ENCODE measurements at regions not wholly inside any gene's neighbourhood (a gene's known extent, or its start where the extent isn't known, plus 50 kb on each side); places are given as distances from the start of the nearest gene placed in this dataset.
A peak's percentile ranks its signal among the peaks of the same experiment; 100 is the strongest.

DNA sequence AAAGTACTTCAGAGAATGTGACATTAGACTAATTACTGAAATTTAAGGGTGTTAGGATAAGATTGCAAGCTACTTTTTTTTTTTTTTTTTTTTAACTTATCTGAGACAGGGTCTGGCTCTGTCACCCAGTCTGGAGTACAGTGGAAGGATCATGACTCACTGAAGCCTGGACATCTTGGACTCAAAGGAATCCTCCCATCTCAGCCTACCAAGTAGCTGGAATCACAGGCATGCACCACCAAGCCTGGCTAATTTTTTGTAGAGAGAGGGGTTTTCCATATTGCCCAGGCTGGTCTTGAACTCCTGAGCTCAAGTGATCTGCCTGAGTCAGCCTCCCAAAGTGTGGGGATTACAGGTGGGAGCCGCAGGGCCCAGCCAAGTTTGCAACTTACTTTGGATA, 1246.0 kb upstream of the ZEB2 start:
- no peak overlapping the region for H3K27ac ChIP-seq (ENCODE audit: low read length)
- H4K20me1 ChIP-seq (ENCODE audit: low read length) = no peaks in the 10 kb centered on the region
- H3K9ac ChIP-seq (ENCODE audit: low read length) = no peak overlapping the region
- no peaks in the 10 kb centered on the region for H3K36me3 ChIP-seq (ENCODE audit: low read depth, low read length)
- no peaks in the 10 kb centered on the region for H3K79me2 ChIP-seq (ENCODE audit: low read length)
- no peaks in the 10 kb centered on the region for H3K9me2 ChIP-seq (replicated peaks; ENCODE audit: low read length)
- H3K4me2 ChIP-seq (ENCODE audit: low read length) = no peak overlapping the region
- no TSS peak for BruUV-seq (replicated peaks)
- ATAC-seq (no peak), DNase-seq (no peak)
- no peaks in the 10 kb centered on the region for H3F3A ChIP-seq (ENCODE audit: low read length, unreplicated experiment)
- H3K27me3 ChIP-seq (ENCODE audit: low read length) = no peaks in the 10 kb centered on the region
- no peak overlapping the region for H2AFZ ChIP-seq (ENCODE audit: low read length)
- H3K4me1 ChIP-seq (ENCODE audit: insufficient read depth, low read length) = peaks cover 10% of the 10 kb centered on the region
- H3K4me3 ChIP-seq (ENCODE audit: low read length) = no peak overlapping the region
- H3K9me3 ChIP-seq (ENCODE audit: low read length) = no peaks in the 10 kb centered on the region
- intact Hi-C loops (cut with micrococcal nuclease) = no loop called here
- CTCF ChIA-PET = no interaction called here
- POLR2A ChIA-PET (ENCODE audit: unreplicated experiment) = no interaction called here
- TF ChIP-seq EZH2phosphoT487 (IDR thresholded peaks at IDR 0.05; ENCODE audit: borderline replicate concordance, low read length) = no peak
- TF ChIP-seq CTCF (conservative IDR thresholded peaks at IDR 0.05; ENCODE audit: low read depth, low read length) = no peak
- TF ChIP-seq EZH2 (IDR thresholded peaks at IDR 0.05; ENCODE audit: low read length, unreplicated experiment) = no peak

DNA sequence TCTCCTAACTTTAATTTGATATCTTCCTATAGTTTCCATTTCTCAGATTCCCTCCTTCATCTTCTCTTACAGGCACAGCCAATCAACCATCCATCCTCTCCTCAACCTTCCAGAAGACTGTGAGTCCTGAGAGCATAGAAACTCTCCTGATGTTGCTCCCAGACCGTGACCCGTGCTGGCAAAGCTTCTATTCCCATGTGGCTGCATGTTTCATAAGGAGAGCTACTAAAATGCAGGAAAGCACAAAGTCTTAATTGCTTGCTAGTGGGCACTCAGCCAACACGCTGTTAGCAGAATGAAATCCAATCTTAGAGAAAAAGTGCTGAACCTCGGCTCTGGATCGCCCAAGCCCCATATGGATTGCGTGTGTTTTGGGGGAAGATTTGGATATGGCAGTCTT, 1244.7 kb upstream of the ZEB2 start:
- Histone ChIP-seq H2AFZ (ENCODE audit: low read length) (no peak overlapping the region), H3K4me1 (ENCODE audit: insufficient read depth, low read length) (peaks cover 19% of the 10 kb centered on the region), H3K27me3 (ENCODE audit: low read length) (no peaks in the 10 kb centered on the region), H4K20me1 (ENCODE audit: low read length) (no peaks in the 10 kb centered on the region), H3K79me2 (ENCODE audit: low read length) (no peaks in the 10 kb centered on the region), H3K4me3 (ENCODE audit: low read length) (no peak overlapping the region), H3K9me2 (replicated peaks; ENCODE audit: low read length) (no peaks in the 10 kb centered on the region), H3K27ac (ENCODE audit: low read length) (no peak overlapping the region), H3K9me3 (ENCODE audit: low read length) (no peaks in the 10 kb centered on the region), H3K9ac (ENCODE audit: low read length) (no peak overlapping the region), H3F3A (ENCODE audit: low read length, unreplicated experiment) (no peaks in the 10 kb centered on the region), H3K4me2 (ENCODE audit: low read length) (no peak overlapping the region), H3K36me3 (ENCODE audit: low read depth, low read length) (no peaks in the 10 kb centered on the region)
- TF ChIP-seq EZH2 (IDR thresholded peaks at IDR 0.05; ENCODE audit: low read length, unreplicated experiment) (no peak), EZH2phosphoT487 (IDR thresholded peaks at IDR 0.05; ENCODE audit: borderline replicate concordance, low read length) (no peak)
- BruUV-seq (replicated peaks) = no TSS peak
- ATAC-seq (no peak), DNase-seq (no peak)
- intact Hi-C loops (cut with micrococcal nuclease) = loop anchor here (5.0 kb wide), 1 partner anchor 142 kb away; no protein-coding TSS in a partner anchor
- POLR2A ChIA-PET (ENCODE audit: unreplicated experiment) = no interaction called here
- CTCF ChIA-PET = no interaction called here

DNA sequence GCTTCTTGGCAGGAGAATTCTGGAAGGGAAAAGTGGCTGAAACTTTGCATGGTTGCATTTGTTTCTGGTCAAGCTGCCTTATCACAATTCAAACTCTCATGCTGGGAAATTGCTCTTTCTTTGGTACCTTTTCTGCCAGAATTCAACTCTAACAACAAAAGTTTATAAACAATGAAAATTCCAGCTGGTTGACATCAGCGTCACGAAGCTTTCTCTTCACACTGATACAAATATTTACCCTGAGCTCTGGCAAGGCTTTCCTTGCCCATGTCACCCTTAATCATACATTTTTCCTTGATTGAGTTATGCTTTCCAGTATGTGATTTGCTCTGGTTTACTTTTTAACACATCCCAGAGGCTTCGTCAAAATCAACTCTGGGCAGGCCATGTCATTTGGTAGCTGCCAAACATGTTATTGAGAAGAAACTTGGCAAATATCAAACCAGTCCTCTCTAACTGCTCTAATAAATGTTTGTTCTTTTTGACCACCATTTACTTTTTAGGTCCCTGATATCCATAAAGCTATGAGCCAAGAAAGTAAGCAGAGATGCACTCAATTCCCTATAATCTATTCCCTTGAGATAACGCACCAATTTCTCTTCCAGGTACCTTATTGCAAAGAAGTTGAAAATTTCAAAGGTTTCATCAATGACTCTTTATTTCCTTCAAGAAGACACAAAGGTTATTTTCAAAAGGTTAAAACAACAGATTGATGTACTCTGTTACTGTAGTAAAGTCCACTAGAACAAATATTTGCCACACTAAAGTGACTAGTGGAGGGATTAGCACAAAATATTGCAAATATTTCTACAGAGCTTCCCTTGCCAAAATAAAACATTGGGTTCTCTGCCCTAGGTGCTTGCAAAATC, 1241.1 kb upstream of the ZEB2 start:
- ChIA-PET POLR2A (ENCODE audit: unreplicated experiment) (no interaction called here), CTCF (interaction anchor here (0.6 to 1.0 kb wide), 2 partner anchors 8 to 21 kb away, joined by 4 read pairs; no protein-coding TSS in a partner anchor)
- Histone ChIP-seq H3K36me3 (ENCODE audit: low read depth, low read length) (no peaks in the 10 kb centered on the region), H3K4me3 (ENCODE audit: low read length) (no peak overlapping the region), H3K4me1 (ENCODE audit: insufficient read depth, low read length) (peaks cover 27% of the 10 kb centered on the region), H3K9me2 (replicated peaks; ENCODE audit: low read length) (no peaks in the 10 kb centered on the region), H3K27ac (ENCODE audit: low read length) (peak overlapping the region; percentile 73), H3K4me2 (ENCODE audit: low read length) (peak overlapping the region; percentile 49), H2AFZ (ENCODE audit: low read length) (no peak overlapping the region), H3K27me3 (ENCODE audit: low read length) (no peaks in the 10 kb centered on the region), H3K9me3 (ENCODE audit: low read length) (no peaks in the 10 kb centered on the region), H3F3A (ENCODE audit: low read length, unreplicated experiment) (no peaks in the 10 kb centered on the region), H3K9ac (ENCODE audit: low read length) (0 out of 2 replicates have a peak overlapping the region, but pooled peaks have one; percentile 17), H4K20me1 (ENCODE audit: low read length) (no peaks in the 10 kb centered on the region), H3K79me2 (ENCODE audit: low read length) (no peaks in the 10 kb centered on the region)
- ATAC-seq = peak; percentile 97
- peak; percentile 95 for DNase-seq
- intact Hi-C loops (cut with micrococcal nuclease) = loop anchor here (1.0 to 5.0 kb wide), 2 partner anchors 139 to 148 kb away; no protein-coding TSS in a partner anchor
- BruUV-seq (replicated peaks) = no TSS peak
- TF ChIP-seq EZH2phosphoT487 (IDR thresholded peaks at IDR 0.05; ENCODE audit: borderline replicate concordance, low read length) (no peak), CTCF (conservative IDR thresholded peaks at IDR 0.05; ENCODE audit: low read depth, low read length) (no peak), EZH2 (IDR thresholded peaks at IDR 0.05; ENCODE audit: low read length, unreplicated experiment) (no peak)

All from PC-3 (cell line).